Mucosa of stomach (tissue), 1 donor: ENCODE measurements at regions not wholly inside any gene's neighbourhood (a gene's known extent, or its start where the extent isn't known, plus 50 kb on each side); places are given as distances from the start of the nearest gene placed in this dataset.
"Not testable (repeated sequence)": the region's sequence is repeated elsewhere in the genome, so short reads cannot be mapped to it uniquely, and the experiment has no call there.

Experiments
- H3K27me3 ChIP-seq: one replicate; pipeline ENCODE4 v1.7.0; 2013; ENCODE audit warnings: mild to moderate bottlenecking, low read length; ENCODE audit not compliant: control insufficient read depth, insufficient read depth
- H3K36me3 ChIP-seq: one replicate; pipeline ENCODE4 v1.7.0; 2013; ENCODE audit warnings: low read length; ENCODE audit not compliant: control insufficient read depth, insufficient read depth
- H3K4me1 ChIP-seq: one replicate; pipeline ENCODE4 v1.7.0; 2013; ENCODE audit warnings: mild to moderate bottlenecking, low read length; ENCODE audit not compliant: control insufficient read depth, insufficient read depth
- H3K4me3 ChIP-seq: one replicate; pipeline ENCODE4 v1.7.0; 2013; ENCODE audit warnings: low read length
- H3K9ac ChIP-seq: one replicate; pipeline ENCODE4 v1.7.0; 2013; ENCODE audit warnings: mild to moderate bottlenecking, low read length, moderate library complexity
- H3K9me3 ChIP-seq: one replicate; pipeline ENCODE4 v1.7.0; 2013; ENCODE audit warnings: mild to moderate bottlenecking, low read length, moderate library complexity; ENCODE audit not compliant: control insufficient read depth
- donor health status: Pancreatic carcinoma.

DNA sequence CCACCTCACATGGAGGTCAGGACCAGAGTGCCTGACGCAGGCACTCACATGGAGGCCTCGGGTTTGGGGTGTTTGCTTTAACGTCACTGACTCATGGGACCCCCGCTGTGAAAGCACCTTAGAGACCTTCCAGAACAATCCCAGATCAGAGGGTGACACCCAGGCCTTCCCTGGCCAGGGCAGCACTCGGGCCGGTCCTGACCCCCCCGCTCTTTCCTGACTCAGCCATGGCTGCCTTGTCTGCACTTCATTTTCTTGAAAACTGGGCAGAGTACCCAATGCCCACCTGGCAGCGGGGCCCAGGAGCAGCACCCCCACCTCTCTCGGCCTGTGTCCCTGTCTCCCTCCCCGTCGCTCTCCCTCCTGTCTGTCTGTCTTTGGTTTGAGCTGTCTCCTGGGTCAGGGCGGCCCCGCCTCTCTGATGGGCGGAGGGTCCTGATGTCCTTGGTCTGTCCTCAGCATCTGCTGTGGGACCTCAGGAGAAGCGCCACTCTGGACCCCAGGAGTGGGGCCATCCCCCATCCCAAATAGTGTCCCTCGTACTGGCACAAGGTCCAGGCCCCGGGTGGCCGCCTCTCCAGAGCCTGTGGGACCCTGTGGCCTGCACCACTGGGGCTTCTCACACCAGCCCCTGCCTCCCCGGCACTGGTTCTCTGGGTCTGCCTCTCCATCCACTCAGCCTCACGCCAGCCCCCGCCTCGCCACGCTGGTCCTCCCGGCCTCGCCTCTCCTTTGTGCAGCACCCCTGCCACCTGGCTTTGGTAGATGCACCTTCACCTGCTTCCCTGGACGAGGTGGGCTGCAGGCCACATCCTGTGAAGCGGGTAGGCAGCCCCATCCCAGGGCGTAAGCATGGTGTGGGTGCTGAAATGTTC lies 55.9 kb upstream of the ZNF469 start:
- Histone ChIP-seq H3K27me3 (no peaks in the 10 kb centered on the region), H3K4me1 (no peaks in the 10 kb centered on the region), H3K9ac (no peak overlapping the region), H3K4me3 (no peak overlapping the region), H3K9me3 (no peaks in the 10 kb centered on the region), H3K36me3 (no peaks in the 10 kb centered on the region)

DNA sequence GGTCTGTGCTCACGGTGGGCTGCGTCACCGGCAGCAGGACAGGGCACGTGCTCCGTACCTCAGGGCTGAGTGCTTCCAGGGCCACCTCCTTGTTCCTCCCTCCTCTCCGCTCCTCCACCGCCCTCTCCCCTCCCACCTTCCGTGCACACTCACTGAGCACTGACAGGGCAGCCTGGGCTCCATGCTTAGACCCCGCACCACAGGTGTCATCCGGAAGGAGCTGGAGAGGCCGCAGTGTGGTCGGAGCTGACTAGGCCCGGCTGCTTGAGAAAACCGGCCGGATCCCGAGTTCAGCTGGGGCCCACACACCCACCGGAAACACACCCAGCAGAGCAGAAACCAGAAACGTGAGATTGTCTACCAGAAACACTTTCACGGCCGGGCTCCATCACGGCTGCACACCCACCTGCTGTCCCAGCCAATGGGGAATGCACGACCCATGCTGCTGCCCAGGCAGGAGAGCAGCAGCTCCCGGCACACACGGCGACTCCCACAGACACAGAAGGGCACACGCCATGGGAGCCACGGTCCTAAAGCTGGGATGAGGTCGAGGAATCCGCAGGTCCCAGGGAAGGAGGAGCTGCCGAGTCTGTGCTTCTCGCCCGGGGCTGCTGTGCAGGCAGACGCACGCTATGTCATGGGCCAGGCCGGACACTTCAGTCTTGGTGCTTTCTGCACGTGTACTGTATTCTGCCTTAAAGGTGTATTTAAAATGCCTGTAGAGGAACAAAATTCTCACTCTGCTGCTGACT lies 55.0 kb upstream of the ZNF469 start:
- Histone ChIP-seq H3K27me3 (no peaks in the 10 kb centered on the region), H3K36me3 (no peaks in the 10 kb centered on the region), H3K4me3 (no peak overlapping the region), H3K9ac (no peak overlapping the region), H3K9me3 (no peaks in the 10 kb centered on the region), H3K4me1 (peaks cover 4% of the 10 kb centered on the region)

DNA sequence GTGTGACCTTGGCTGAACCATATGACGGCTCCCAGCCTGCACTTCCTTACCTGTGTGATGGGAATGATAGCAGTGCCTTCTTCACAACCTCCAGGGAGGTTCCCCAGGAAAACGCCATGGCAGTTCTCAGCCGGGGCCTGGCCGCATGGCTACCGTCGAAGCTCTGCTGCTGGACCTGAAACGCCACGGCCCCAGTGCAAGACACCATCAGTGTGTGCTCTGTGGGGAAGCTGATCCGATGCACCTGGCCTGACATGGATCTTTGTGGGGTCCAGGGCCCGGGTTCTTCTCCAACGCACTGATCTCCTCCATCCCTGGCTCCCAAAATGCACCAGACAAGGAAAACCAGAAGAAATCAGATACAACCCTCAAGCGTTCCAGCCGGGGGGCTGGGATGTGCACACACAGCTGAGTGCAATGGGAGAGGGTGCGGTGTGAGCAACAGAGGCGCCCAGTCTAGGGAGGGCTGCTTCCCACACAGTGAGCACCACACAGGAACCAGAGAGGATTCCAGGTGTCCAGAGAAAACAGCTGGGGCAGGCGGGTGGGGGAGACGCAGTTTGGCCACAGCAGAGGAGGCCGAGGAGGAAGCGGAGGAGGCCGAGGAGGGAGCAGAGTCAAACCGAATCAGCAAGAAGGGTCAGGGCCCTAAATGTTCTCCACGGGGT lies 54.3 kb upstream of the ZNF469 start:
- Histone ChIP-seq H3K9me3 (no peaks in the 10 kb centered on the region), H3K36me3 (no peaks in the 10 kb centered on the region), H3K27me3 (no peaks in the 10 kb centered on the region), H3K9ac (no peak overlapping the region), H3K4me1 (peaks cover 6% of the 10 kb centered on the region), H3K4me3 (no peak overlapping the region)

DNA sequence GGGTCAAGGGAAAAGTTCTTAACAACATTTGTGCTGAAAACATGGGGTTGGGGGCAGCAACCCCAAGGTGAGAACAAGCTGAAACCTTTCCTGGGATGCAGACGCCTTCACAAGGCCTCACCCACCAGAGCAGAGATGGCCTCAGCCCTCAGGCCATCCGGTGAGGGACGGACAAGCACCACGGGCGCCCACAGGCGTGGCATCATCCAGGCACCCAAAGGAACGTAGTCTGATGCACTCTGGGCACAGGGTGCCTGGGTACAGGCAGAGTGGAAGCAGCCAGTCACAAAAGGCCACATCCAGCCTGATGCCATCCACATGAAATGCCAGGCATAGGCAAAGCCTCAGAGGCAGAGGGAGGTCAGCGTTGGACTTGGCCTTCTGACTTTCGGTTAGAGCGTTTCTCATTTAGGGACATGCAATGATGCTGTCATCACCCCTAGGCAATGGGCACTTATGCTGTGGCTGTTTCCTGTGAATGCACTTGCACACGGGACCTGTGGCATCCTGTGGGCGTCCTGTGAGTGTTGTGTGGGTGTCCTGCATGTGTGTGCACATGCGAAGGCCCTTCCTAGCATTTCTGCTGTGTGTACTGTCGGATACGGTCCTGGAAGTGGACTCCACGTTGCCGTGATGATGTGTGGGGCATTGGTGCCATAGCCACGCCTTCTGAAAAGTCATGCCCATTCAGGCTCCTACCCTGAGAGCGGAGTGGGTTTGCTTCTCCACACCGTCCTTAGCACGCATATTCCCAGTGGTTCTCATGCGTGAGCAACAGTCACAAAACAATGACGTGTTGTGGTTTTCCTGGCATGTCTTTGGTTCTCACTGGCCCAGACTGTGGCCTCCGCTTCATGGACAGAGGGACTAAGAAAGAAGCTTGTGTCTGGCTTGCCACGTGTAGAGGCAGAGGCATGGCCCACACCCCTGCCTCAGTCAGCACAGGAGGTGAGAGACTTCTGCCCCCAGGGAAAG lies 52.7 kb upstream of the ZNF469 start:
- Histone ChIP-seq H3K27me3 (no peaks in the 10 kb centered on the region), H3K36me3 (no peaks in the 10 kb centered on the region), H3K4me1 (peaks cover 6% of the 10 kb centered on the region), H3K9me3 (no peaks in the 10 kb centered on the region), H3K4me3 (no peak overlapping the region), H3K9ac (no peak overlapping the region)

DNA sequence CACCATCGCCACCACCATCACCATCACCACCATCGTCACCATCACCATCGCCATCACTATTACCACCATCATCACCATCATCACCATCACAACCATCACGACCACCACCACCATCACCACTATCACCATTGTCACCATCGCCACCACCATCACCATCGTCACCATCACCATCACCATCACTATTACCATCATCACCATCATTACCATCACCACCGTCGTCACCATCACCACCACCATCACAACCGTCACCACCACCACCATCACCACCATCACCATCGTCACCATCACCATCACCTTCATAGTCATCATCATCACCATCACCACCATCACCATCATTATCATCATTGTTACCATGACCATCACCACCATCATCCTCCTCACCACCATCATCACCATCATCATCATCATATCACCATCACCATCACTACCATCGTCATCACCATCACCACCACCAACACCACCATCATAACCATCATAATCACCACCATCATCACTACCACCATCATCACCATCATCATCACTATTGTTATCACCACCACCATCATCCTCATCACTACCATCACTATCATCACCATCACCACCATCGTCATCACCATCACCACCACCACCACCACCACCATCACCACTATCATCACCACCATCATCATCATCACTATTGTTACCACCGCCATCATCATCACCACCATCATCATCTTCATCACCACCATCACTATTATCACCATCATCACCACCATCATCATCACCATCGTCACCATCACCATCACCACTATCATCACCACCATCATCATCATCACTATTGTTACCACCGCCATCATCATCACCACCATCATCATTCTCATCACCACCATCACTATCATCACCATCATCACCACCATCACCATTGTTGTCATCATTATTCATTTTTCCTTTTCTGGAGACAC lies 51.5 kb upstream of the ZNF469 start:
- no peak overlapping the region for H3K9ac ChIP-seq
- H3K36me3 ChIP-seq = no peaks in the 10 kb centered on the region
- no peak overlapping the region for H3K4me3 ChIP-seq
- no peaks in the 10 kb centered on the region for H3K27me3 ChIP-seq
- peaks cover 6% of the 10 kb centered on the region for H3K4me1 ChIP-seq
- no peaks in the 10 kb centered on the region for H3K9me3 ChIP-seq

DNA sequence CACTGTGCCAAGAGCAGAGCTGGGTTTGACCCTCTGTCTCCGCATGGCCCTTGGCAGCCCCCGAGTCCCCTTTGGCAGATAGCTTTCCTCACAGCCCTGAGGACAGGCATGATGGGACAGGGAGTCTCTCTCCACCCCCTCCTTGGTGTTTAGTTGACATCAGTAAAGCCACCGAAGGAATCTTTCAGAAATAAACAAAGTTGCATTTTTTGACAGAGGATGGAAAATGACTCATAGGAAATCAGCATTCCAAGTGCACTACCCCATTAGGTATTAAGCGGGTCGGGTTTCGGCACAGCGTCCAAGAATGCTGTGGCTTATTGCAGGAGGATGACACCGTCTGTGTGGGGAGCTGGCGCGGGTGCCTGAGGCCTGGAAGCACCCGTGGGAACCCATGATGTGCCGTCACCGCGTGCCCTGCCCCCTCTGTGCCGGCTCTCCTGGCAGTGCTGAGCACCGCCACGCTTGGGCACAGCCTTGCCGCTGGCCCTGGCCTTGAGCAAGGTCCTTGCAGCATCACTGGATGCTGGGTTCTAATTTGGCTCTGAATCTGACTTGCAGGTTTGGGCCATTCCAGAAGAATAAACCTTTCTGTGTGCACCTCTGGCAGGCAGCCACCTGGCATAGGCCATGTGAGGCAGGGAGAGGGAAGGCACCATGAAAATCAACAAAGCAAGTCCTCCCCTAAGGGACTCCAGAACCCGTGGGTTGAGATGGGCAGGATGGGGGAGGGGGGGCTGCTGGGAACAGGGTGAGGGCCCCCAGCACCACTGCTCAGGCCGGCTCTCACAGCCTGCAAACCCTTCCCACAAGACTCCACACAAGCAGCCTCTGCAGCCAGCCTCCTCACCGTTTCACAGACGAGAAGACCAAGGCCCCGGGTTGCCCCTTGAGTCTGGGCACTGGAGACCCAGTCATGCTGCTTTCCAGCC lies 50.5 kb upstream of the ZNF469 start:
- Histone ChIP-seq H3K27me3 (no peaks in the 10 kb centered on the region), H3K4me3 (no peak overlapping the region), H3K36me3 (no peaks in the 10 kb centered on the region), H3K9me3 (no peaks in the 10 kb centered on the region), H3K9ac (no peak overlapping the region), H3K4me1 (peaks cover 6% of the 10 kb centered on the region)

DNA sequence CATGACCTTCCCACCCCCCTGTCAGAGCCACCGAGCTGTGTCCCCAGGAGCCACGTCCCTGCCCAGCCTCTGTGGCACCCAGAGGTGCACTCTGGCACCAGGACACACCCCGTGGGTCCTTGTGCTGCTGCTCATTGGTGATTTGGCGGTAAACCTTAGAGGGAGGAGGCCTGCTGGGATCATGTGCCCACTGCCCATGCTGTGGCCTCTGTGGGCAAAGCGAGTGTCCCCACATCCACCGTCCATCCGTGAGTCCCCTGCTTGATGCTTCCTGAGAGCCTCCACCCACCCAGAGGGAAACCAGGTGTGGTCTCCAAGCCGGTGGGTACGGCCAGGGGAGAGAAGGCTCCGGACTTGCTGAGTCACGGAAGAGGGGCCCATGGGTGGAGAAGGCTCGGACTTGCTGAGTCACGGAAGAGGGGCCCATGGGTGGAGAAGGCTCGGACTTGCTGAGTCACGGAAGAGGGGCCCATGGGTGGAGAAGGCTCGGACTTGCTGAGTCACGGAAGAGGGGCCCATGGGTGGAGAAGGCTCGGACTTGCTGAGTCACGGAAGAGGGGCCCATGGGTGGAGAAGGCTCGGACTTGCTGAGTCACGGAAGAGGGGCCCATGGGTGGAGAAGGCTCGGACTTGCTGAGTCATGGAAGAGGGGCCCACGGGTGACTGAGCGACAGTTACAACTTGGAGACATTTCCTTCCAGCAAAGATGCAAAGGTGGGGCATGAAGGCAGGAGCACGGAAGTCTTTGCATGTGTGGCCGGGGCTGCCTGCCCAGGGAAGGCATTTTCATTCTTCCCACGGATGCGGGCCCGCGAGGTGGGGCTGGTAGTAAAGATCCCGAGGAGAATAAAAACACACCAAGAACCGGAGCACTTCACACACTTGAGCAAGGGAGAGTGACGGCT lies 49.6 kb upstream of the ZNF469 start:
- H3K9me3 ChIP-seq, H3K4me3 ChIP-seq: not testable (repeated sequence)

More for the DNA sequence above, 49.6 kb upstream of the ZNF469 start:
- not testable (repeated sequence) for H3K27me3 ChIP-seq, H3K4me1 ChIP-seq, H3K36me3 ChIP-seq, H3K9ac ChIP-seq
